ENCODE measurements at regions not wholly inside any gene's neighbourhood (a gene's known extent, or its start where the extent isn't known, plus 50 kb on each side); places are given as distances from the start of the nearest gene placed in this dataset.

DNA sequence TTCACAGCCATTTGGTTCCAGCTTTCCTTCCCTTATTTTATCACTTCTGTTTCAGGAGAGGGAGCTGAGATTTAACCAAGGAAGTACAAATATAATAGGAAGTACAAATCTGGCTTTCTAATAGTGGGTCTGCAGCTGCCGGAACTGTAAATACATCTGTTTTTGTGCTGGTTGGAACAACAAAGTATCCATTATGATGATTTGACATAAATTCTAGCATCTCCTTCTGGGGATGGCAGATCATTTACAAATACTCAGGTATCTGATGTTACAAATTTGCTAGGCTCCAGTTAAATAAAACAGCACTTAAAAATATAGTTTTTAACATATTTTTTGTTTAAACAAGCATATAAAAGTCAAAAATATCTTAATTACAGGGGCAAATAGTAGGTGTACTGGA is 131.3 kb upstream of the SMIM21 start:
- no peak for DNase-seq

DNA sequence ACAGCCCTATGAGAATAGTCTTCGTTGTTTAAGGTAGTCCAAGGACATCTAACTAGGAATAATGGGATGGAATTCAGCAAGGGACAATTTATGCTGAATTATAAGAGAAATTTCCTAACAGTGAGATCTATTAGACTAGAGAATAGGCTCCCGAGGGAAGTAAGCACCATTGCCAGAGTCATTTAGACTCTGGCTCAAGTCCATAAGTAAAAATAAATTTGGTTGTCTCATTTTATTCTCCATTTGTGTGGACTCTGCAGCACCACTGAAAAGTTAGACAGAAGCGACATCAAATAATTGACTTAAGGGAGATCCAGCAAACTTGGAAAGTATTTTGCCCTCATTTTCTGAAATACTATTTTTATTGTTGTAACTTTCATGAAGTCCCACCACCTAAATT is 129.3 kb upstream of the SMIM21 start:
- no peak for DNase-seq

DNA sequence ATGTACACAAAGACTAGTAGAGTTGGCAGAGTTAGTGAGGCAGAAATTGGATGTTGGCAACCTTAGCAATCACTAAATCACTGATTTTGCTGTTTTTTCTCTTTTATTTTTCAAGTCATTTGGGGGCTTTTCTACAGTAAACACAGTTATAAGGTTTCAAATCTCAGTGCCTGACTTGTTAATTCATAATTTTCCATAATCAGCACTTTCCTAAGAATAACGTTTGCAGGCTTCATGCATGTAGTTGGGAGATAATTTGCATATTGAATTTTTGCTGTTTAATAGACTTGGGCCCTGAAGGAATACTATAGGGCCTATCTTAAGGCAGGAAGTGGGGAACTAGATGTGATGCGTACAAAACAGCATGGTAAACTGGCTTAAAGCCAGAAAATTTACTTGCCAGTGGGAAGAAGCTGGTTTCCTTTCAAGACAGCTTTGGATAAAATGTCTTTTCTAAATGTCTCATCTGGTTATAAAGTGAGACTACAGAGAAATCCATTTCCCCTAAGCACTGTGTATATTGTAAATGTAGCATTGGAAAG is 127.2 kb upstream of the SMIM21 start:
- DNase-seq, result no peak

DNA sequence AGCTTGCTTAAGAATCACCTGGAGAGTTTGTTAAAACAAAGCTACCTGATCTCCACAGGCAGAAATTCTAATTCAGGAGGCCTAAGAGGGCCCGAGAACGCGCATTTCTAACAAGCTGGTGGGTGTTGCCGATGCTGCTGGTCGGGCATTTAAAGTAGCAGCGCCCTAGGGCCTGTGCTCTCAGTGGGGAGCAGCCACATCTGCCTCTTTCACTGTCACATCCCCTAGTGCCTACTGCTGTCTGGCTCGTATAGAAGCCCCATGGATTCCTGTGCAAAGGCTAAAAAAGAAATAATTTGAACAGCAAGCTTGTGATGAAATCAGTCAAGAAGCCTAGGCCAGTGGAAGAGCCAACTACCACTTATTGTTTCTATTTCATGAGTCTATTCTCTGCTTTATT is 126.7 kb upstream of the SMIM21 start:
- DNase-seq, result no peak

DNA sequence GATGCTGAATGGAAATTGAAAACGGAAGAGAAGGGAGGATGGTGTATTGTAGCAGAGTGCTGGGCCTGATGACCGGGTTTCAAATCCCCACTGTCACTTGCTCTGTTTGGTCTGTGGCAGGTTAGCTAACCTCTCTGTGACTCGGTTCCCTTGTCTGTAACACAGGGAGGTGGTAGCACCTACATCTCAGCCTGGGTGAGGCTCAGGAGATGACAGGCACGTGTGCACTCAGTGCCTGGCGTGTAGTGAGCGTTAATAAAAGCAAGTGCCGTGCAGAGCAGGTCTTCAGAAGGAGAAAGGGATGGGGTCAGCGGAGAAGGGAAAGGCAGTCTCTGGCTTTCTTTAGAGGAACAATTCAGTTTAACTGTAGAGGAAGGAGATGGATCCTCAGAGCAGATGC is 125.5 kb upstream of the SMIM21 start:
- DNase-seq, result no peak

DNA sequence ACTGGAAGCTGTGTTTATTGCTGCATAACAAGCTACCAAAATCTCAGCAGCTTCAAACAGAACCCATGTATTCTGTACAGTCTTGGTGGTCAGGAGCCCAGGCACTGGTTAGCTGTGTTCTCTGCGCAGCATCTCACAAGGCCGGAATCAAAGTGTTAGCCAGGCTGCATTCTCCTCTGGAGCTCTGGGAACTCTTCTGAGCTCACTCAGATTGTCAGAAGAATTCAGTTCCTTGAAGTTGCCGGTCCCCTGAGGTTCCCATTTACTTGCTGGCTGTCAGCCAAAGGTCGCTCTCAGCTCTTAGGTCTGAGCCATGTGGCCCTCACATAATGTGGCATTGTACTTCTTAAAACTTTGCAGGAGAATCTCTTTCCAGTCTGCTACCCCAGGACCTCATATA is 123.6 kb upstream of the SMIM21 start:
- no peak for DNase-seq

DNA sequence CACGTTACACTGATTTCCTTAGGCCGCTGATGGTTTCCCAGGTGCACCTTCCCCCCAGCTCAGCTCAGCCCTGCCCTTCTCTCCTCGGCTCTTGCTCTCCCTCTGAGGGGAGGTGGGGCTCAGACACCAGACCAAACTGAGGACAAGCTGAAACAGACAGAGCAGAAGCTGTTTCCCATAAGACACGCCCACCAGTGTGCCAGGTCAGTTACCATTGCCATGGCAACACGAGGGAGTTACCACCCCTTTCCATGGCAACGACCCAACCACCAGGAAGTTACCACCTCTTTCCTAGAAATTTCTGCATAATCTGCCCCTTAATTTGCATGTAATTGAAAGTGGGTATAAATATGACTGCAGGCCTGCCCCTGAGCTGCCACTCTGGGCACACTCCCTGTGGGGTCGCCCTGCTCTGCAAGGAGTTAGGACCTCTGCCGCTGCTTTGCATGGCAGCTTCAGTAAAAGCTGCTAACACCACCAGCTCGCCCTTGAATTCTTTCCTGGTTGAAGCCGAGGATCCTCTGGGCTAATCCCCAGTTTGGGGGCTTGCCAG is 120.9 kb upstream of the SMIM21 start:
- no peak for DNase-seq

DNA sequence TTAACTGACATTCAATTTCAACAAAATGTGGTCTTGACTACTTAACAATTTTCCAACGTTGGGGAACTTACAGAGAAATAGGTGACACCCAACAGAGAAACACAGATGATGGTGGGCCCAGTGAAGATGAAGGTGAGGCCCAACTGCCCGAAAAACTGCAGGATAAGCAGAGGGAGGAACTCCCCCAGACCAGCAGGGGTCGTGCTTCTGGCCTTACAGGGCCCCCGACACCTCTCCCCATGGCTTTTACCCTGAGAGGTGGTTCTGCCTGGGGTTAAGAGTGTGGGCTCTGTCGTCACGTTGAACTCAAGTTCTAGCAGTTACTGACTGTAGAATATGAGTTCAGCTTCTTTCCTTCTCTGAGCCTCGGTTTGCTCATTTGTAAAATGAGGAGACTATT is 119.5 kb upstream of the SMIM21 start:
- no peak for DNase-seq

DNA sequence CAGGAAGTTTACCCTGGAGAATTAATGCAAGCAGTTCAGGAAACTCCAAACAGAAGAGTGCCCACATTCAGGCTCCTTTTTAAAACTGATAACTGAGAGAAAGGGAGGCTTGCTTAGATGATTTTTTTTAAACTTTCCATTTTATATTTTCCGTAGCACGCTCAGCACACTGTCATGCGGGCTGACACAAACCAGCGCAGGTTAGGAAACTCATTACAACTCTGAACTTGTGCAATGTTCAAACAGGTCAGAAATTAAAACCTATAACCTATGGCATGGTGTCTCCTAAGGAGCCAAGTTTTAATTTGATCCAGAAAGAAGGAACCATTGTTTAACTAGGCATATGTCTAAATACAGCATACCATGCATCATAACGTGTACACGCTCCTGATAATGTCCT is 117.7 kb upstream of the SMIM21 start:
- DNase-seq, result no peak

DNA sequence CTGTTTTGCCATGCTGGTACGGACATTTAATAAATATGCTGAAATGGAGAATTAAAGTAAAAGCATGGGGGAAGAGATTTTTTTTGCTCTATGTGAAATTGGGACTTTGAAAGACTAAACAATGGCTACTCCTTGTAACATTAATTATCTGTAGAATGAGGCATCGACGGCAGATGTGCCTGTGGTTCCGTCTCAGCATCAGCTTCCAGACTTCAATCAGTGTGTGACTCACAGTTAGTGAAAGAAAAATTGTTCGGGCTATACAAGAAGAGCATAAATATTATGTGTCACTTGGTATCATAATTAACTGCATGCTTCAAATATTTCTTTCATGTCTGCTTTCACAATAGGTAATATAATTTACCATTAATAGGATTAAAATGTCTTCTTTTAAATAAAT is 117.0 kb upstream of the SMIM21 start:
- no peak for DNase-seq

DNA sequence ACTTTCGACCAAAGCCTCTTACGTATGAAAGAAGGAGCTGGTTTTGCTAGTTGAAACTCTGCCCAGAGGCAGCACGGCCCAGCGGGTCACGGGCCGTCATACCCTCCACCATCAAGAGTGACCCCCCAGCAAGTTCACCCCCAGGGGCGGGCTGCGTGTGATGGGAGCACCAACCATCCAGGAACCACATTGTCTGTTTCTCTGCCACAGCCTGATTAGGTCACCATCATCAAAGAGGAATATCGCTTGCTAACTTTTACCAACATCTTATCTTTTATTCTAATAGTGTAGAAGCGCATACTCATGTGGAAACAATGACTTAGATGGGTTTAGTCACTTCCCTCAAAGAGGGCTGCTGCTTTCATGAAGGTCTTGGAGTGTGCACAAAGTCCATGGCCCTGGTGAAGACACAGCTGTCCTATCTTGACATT is 116.6 kb upstream of the SMIM21 start:
- DNase-seq, result no peak

DNA sequence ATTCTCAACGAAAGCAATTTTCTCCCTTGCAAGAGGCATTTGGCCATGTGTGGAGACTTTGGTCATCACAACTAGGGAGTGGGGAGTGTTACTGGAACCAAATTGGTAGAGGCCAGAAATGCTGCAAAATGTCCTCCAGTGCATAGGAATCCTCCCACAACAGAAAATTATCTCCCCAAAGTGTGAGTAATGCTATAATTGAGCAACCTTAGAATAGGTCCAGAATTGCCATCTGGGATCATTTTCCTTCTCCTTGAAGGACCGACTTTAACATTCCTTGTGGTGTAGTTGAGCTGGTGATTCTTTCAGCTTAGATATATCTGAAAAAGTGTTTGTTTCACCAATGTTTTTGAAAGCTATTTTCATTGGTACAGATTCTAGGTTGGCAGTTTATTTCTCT is 111.2 kb upstream of the SMIM21 start:
- DNase-seq, result no peak

DNA sequence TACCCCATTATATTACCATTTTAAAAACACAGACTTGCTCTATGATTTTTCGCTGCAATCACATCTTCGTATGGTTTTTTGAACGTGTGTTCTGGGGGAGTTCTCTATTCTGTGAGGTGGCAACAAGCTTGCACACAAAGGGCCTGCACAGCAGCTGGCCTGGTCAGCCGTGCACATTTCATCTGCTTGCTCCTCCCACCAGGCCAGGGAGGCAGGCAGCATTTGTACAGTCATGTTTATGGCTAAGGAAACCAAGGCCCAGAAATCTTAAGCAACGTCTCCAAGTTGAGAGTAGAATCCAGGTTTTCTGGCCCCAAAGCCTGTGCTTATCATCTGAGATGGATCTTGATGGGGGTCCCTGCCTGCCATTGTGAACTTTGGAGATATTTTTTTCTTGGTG is 106.4 kb upstream of the SMIM21 start:
- no peak for DNase-seq

DNA sequence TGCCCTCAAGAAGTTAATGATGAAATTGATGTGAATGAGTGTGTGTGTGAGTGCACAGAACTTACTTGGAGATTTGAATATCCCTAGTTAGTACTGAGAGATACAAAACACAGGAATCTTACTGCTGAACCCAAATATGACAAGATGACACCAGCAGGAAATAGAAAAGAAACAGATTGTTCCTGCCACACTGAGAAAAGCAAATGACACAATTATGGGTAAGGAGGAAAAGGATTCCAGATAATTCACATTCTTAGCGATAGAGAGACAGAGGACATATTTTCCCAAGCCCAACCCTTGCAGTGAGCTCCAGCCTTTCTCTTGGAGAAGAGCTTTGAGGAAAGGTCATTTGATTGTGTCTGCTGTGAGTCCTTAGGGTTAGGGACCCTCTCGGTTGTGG is 105.7 kb upstream of the SMIM21 start:
- DNase-seq, result no peak

DNA sequence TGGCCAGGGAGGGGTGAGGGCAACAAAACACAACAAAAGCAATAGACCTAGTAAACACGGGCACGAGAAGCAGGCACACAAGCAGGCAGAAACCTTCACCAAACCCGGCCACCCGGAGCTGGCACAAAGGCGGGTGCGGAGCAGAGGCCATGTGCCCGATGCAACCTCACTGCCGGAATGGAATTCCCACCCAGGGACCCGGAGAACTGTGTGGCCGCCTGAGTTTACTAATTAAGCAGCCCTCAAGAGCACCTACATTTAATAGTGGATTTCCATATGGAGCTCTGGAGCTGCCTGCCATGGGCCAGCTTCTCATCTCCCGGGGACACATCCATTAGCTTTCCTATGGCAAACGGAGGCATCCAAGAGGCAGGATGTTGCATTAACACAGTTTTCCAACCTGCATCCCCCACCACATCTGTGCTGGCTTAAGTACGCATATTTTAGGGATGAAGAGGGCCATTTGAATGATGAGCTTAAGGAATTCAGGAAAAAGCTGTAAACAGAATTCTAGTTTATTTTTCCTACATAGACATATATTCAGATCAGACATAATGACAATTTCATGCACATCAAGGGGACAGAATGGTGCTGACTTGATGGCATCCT is 104.5 kb upstream of the SMIM21 start:
- no peak for DNase-seq

DNA sequence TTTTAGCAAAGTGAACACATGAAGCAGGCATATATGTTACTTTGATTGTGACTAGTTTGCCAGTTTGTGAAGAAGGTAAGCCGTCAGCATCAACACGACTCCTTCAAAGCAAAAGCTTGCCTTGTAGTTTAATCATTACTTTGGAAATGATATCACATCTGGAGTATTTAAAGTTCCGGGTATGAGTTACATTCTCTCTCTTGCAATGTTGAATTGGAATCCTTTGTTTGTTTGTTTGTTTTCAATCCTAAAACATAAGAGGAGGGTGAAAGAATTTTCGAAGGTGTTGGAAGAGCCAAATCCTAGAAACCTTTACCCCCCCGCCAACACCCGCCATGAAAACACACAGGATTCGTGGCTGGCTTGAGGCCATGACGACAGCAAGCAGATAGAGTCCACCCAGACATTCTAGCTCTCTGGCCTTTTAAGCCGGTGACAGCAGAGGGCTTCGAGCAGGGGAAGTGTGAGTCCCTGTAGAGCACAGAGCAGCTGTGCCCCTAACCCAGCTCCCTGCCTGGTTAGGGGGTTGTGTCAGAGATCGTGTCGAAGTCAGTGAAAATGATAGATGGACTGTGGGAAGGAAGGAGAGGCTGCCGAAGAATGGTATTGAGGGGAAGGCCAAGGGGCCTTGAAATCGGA is 103.8 kb upstream of the SMIM21 start:
- no peak for DNase-seq

DNA sequence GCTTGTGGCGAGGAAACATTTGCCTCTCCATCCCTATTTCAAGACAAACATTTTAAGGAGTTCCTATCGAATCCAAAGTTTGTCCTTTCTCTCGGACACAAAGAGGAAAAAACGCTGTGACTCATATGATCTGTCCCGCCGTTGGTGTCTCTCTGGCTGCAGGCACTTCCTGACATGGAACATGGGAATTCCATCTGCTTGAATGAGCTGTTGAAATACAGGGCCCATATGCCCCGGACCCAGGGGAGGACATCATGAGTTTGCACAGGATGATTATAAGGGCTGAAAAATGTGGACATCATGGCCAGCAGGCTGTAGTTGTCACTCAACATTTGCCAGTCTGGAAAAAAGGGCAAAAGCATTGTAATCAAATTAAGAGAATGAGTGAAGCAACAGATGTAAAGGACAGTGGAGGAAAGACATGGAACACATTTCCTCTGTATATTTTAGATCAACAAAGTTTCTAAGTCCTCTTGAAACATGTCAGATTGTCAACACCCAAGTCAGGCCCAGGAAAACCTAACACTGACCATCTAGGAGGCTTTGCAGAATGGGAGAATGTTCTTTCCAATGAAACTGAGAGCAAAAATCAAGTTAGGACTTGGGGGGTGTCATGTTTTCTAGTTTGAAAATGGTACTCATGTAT is 103.2 kb upstream of the SMIM21 start:
- no peak for DNase-seq

DNA sequence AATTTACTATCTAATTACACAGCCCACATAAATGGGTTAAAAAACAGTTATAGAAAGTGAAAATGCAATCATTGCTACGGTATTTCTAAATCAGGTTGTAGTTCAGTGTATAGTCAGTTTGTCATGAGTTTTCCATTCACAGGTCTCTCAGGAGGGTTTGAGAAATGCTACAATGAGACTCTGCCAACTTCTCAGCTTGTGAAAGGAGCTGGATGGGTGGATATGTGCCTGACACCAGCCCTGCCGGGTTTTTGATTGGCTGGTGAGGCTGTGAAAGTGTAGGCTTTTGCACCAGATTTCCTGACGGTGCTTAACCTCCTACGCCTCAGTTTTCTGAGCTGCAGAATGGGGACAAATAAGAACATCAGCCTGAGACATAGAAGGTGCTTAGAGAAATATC is 102.6 kb upstream of the SMIM21 start:
- DNase-seq, result no peak

DNA sequence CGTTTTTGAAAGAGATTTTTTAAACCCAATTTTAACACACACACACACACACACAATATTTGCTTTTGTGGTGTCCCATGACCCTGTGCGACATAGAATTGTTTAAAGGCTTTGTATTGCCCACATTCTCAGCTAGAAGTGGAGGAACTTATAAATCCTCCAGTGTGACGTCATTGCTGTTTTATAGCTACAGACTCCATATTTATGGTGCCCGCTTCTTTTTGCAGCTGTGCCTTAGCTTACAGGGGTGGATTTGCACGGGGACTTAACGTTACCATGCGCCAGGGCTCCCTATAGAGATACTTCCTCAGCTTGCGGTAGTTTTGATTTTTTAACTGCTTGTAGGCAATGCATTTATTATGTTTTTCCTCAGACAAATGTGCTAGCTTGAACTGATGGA is 101.9 kb upstream of the SMIM21 start:
- no peak for DNase-seq

DNA sequence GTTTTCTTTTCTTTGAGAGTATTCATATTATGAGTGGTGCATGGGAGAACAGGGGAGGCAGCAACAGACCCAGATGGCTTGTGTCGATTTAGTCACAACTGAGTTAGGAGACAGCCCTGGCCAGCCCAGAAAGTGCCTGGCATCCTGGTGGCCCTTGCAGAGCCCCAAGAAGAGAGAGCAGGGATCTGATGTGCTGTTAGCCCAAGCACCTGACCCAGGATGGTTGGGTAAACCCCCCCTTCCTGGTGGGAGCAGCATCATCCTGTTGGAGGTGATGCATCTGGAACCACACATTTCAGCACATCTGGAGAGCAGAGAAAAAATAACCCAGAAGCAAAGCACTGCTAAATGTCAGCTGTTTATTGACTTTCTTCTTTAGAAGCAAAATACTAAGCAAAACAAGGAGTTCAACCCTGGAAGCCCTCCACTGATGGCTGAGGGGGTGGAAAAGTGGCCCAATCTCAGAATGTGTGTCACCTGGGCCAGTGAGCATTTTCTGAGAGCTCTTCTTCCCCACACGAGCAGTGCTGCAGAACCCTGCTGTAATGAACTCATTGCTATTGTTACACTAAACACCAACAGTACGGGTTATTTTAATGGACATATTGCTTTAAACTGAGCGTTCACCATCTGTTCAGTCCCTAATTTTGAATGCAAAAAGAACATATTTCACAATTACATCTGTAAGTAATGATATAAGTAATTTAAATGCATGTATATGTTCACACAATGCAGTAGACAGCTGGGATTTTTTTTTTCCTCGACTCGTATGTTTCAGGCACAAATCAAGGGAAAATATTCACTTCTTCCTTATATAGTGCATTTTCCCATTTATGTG is 100.6 kb upstream of the SMIM21 start:
- DNase-seq, result no peak

DNA sequence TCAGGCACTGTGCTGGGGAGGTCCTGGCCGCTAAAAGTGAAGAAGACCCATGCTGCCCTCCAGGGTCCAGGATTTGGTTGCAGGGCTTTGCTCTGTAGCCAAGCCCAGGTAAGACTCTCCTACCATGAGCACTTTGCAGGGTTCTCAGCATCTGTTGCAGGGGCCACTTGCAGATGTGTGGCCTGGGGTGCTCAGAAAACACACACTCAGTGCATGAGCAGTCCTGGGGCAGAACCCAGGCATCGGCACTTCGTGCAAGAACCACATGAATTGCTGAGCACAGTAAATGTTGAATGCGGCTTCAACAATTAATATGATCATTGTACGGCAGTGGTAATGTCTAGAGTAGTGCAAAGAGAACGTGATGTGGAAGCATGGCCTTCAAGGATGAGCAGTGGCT is 98.5 kb upstream of the SMIM21 start:
- DNase-seq, result no peak

DNA sequence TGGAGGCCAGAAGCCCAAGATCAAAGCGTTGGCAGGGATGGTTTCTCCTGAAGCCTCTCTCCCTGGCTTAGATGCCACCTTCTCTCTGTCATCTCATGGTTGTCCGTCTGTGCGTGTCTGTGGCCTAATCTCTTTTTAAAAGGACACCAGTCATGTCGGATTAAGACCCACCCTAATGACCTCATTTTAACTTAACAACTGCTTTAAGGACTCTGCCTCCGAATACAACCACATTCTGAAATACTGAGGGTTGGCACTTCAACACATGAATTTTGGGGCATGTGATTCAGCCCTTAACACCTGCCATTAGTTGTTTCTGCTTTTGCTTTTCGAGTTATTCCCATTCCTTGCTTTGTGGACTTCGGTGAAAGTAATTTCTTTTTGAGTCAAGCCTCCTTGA is 97.8 kb upstream of the SMIM21 start:
- DNase-seq, result no peak

DNA sequence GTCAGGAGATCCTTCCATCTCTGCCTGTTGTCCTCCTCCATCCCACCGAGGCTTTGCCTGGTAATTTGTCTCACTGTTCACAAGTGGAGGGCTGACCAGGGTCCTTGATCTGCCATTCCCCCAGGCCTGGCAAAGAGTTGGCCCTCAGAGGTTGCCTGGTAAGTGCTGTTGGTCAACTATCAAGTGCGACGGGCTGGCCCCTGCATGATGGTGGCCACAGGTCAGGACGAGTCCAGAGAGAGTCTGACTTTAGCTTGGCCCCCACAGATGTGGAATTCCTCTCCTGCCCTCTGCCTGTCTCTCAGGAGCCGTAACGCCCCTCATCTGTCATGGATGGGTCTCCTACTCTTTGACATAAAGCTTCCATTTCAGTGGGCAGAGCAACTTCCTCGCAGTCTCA is 97.3 kb upstream of the SMIM21 start:
- DNase-seq, result no peak

Data from cerebellar nuclear complex (tissue), 1 donor.